GM23248 (cell line): ENCODE measurements at regions not wholly inside any gene's neighbourhood (a gene's known extent, or its start where the extent isn't known, plus 50 kb on each side); places are given as distances from the start of the nearest gene placed in this dataset.
A peak's percentile ranks its signal among the peaks of the same experiment; 100 is the strongest.

ENCODE experiments used
- DNase-seq: peaks from one replicate; pipeline ENCODE4 v3.0.0-alpha.2; 2015
- H2AFZ ChIP-seq: fragments of 200-600 bp; sonication (generic); 2 replicates; pipeline ENCODE4 v1.6.1; 2016; ENCODE audit warnings: antibody characterized with exemption
- H3F3A ChIP-seq: fragments of 200-600 bp; sonication (generic); 2 replicates; pipeline ENCODE4 v1.6.1; 2016; ENCODE audit warnings: mild to moderate bottlenecking, antibody characterized with exemption, mixed run types; ENCODE audit not compliant: insufficient read depth
- H3K27ac ChIP-seq: fragments of 200-600 bp; sonication (generic); 2 replicates; pipeline ENCODE4 v1.5.1; 2016; ENCODE audit warnings: mild to moderate bottlenecking
- H3K27me3 ChIP-seq: fragments of 200-600 bp; sonication (generic); replicated peaks from 2 replicates; pipeline ENCODE4 v1.6.1; 2016; ENCODE audit warnings: mild to moderate bottlenecking; ENCODE audit not compliant: insufficient read depth
- H3K36me3 ChIP-seq: fragments of 200-600 bp; sonication (generic); 2 replicates; pipeline ENCODE4 v1.6.1; 2016; ENCODE audit warnings: low read depth, mild to moderate bottlenecking
- H3K4me1 ChIP-seq: fragments of 200-600 bp; sonication (generic); 2 replicates; pipeline ENCODE4 v1.6.1; 2016; ENCODE audit warnings: mild to moderate bottlenecking; ENCODE audit not compliant: insufficient read depth
- H3K4me2 ChIP-seq: fragments of 200-600 bp; sonication (generic); one replicate; pipeline ENCODE4 v1.6.1; 2016; ENCODE audit warnings: mild to moderate bottlenecking; ENCODE audit not compliant: unreplicated experiment
- H3K4me3 ChIP-seq: fragments of 200-600 bp; sonication (generic); 2 replicates; pipeline ENCODE4 v1.5.1; 2016; ENCODE audit warnings: mild to moderate bottlenecking
- H3K79me2 ChIP-seq: fragments of 200-600 bp; sonication (generic); 2 replicates; pipeline ENCODE4 v1.6.1; 2016; ENCODE audit warnings: mild to moderate bottlenecking; ENCODE audit not compliant: insufficient read depth
- H3K9ac ChIP-seq: fragments of 200-600 bp; sonication (generic); 2 replicates; pipeline ENCODE4 v1.6.1; 2016; ENCODE audit warnings: mild to moderate bottlenecking
- H3K9me2 ChIP-seq: fragments of 200-600 bp; sonication (generic); 2 replicates; pipeline ENCODE4 v1.6.1; 2016; ENCODE audit warnings: mixed run types, mild to moderate bottlenecking, moderate library complexity; ENCODE audit not compliant: insufficient read depth
- H3K9me3 ChIP-seq: fragments of 200-600 bp; sonication (generic); one replicate; pipeline ENCODE4 v1.6.1; 2017; ENCODE audit warnings: low read depth
- H4K20me1 ChIP-seq: fragments of 200-600 bp; sonication (generic); 2 replicates; pipeline ENCODE4 v1.6.0; 2016; ENCODE audit not compliant: insufficient read depth
- EZH2 ChIP-seq: fragments of 200-600 bp; sonication (generic); IDR thresholded peaks from 2 replicates; pipeline ENCODE4 v1.6.1; 2018; ENCODE audit warnings: antibody characterized with exemption, mild to moderate bottlenecking; ENCODE audit not compliant: insufficient read depth, poor library complexity, severe bottlenecking
- EZH2phosphoT487 ChIP-seq: fragments of 200-600 bp; sonication (generic); IDR thresholded peaks from 2 replicates; pipeline ENCODE4 v1.6.1; 2018; ENCODE audit warnings: antibody characterized with exemption, moderate library complexity, mild to moderate bottlenecking, low read depth; ENCODE audit not compliant: insufficient read depth
- WGBS, 2 experiments: methylation state at CpG; one replicate each; pipeline ENCODE4 v1.1.6; 2015 to 2017; ENCODE audit warnings: low lambda C conversion rate in 2 of 2, low coverage in 1 of 2; ENCODE audit errors: missing lambda C conversion rate in 2 of 2; 5-methylcytosine and 5-hydroxymethylcytosine counted together
- in situ Hi-C: fragments of 300-500 bp; cut with MboI; formaldehyde crosslinking; loops from 2 replicates; pipeline ENCODE4 v1.15.0; 2020

DNA sequence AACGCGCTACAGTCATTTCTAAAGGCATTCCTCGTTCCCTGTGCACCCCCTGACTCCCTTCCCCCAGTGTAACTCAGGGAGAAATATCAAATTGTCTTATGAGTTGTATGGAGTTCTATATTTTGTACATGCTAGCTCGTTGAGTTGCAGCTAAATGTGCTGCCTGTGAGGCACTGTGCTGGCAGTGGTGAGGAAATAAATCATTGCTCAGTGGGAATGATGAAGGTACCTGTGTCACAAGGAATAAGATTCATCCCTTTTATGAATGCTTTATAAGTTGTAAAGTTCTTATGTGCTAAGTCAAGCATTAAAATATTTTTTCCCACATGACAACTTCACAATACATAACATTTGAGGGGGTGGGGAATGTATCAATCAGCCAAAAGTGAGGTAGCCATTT, 939.6 kb upstream of the CRIM1 start:
- no peak for DNase-seq
- H3K36me3 ChIP-seq = no peaks in the 10 kb centered on the region
- no peak overlapping the region for H3K9ac ChIP-seq
- H3K79me2 ChIP-seq = no peaks in the 10 kb centered on the region
- no peak overlapping the region for H3K4me2 ChIP-seq
- H3F3A ChIP-seq = no peaks in the 10 kb centered on the region
- H3K4me1 ChIP-seq = no peaks in the 10 kb centered on the region
- 28 to 32% methylated on average over 4 of the region's 4 CpGs for WGBS, 2 experiments
- no peak overlapping the region for H3K27ac ChIP-seq
- H3K4me3 ChIP-seq = no peak overlapping the region
- H3K27me3 ChIP-seq = no peaks in the 10 kb centered on the region
- no peaks in the 10 kb centered on the region for H4K20me1 ChIP-seq
- TF ChIP-seq EZH2 (no peak), EZH2phosphoT487 (no peak)
- H2AFZ ChIP-seq = no peak overlapping the region
- no peaks in the 10 kb centered on the region for H3K9me3 ChIP-seq
- in situ Hi-C loops = loop anchor here (25.0 kb wide), 2 partner anchors 1329 to 1729 kb away; no protein-coding TSS in a partner anchor
- no peaks in the 10 kb centered on the region for H3K9me2 ChIP-seq

- Histone ChIP-seq H3K9me2 (no peaks in the 10 kb centered on the region), H3K9me3 (no peaks in the 10 kb centered on the region), H3K4me1 (no peaks in the 10 kb centered on the region), H3K79me2 (no peaks in the 10 kb centered on the region), H2AFZ (no peak overlapping the region), H3F3A (no peaks in the 10 kb centered on the region), H3K4me2 (no peak overlapping the region), H3K9ac (no peak overlapping the region), H3K27me3 (no peaks in the 10 kb centered on the region), H3K4me3 (no peak overlapping the region), H3K36me3 (no peaks in the 10 kb centered on the region), H4K20me1 (no peaks in the 10 kb centered on the region), H3K27ac (no peak overlapping the region)
- TF ChIP-seq EZH2 = no peak
- WGBS, 2 experiments = 5 to 7% methylated on average over 1 of the region's 1 CpG
- in situ Hi-C loops = loop anchor here (25.0 kb wide), 2 partner anchors 1328 to 1728 kb away; no protein-coding TSS in a partner anchor
- DNase-seq = no peak
Observed at GRCh38 chr2:35415282-35415681, 940.3 kb upstream of the CRIM1 start.

DNA sequence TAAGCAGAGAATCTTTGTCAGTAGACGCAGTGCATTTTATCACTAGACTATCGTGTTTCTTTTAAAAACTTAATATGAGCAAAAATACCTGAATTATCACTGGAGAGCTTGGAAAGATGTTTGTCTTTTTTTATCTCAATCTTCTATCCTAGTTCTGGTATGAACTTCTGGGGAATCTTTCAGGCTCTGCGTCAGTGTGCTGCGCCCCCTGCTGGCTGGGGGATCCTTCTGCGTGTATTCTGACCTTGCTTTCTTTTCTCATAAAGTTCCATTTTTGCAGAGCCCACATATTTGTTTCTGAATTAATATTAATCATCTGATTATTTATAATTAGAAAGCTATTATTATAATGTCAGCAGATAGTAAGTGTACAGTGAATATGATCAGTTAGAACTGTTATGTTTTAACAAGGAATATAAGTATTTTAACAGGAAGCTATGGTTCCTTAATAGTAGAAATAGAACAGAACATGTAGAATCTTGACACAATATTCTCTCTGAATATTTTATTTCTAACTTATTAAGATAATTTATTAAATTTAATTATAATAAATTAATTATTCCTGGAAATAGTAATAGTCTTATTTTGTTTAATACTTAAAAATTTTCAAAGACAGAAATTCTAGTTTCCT, 945.0 kb upstream of the CRIM1 start:
- H3K79me2 ChIP-seq = no peaks in the 10 kb centered on the region
- no peaks in the 10 kb centered on the region for H3K9me3 ChIP-seq
- 28 to 34% methylated on average over 5 of the region's 5 CpGs for WGBS, 2 experiments
- no peaks in the 10 kb centered on the region for H3K4me1 ChIP-seq
- no peak overlapping the region for H2AFZ ChIP-seq
- H3K27me3 ChIP-seq = no peaks in the 10 kb centered on the region
- H3K4me2 ChIP-seq = no peak overlapping the region
- no peaks in the 10 kb centered on the region for H3F3A ChIP-seq
- no peaks in the 10 kb centered on the region for H3K36me3 ChIP-seq
- TF ChIP-seq EZH2phosphoT487 (no peak), EZH2 (no peak)
- no peak overlapping the region for H3K4me3 ChIP-seq
- no peak overlapping the region for H3K27ac ChIP-seq
- DNase-seq = peak; percentile 63
- no peak overlapping the region for H3K9ac ChIP-seq
- H4K20me1 ChIP-seq = no peaks in the 10 kb centered on the region
- no peaks in the 10 kb centered on the region for H3K9me2 ChIP-seq
- in situ Hi-C loops = loop anchor here (25.0 kb wide), 2 partner anchors 1323 to 1723 kb away; no protein-coding TSS in a partner anchor

DNA sequence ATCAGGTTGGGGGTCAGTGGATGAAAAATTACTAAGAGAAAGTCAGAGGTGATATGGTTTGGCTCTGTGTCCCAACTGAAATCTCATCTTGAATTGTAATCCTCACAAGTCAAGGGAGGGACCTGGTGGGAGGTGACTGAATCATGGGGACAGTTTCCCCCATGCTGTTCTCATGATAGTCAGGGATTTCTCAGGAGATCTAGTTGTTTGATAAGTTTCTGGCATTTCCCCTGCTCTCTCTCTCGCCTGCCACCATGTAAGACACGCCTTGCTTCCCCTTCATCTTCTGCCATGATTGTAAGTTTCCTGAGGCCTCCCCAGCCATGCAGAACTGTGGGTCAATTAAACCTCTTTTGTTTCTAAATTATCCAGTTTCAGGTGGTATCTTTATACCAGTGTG, 945.8 kb upstream of the CRIM1 start:
- Histone ChIP-seq H3F3A (no peaks in the 10 kb centered on the region), H4K20me1 (no peaks in the 10 kb centered on the region), H3K9me2 (no peaks in the 10 kb centered on the region), H3K9me3 (no peaks in the 10 kb centered on the region), H3K27ac (no peak overlapping the region), H3K4me2 (no peak overlapping the region), H3K27me3 (no peaks in the 10 kb centered on the region), H3K79me2 (no peaks in the 10 kb centered on the region), H3K4me3 (no peak overlapping the region), H2AFZ (no peak overlapping the region), H3K36me3 (no peaks in the 10 kb centered on the region), H3K9ac (no peak overlapping the region), H3K4me1 (no peaks in the 10 kb centered on the region)
- TF ChIP-seq EZH2 = no peak
- no peak for TF ChIP-seq EZH2phosphoT487
- in situ Hi-C loops = loop anchor here (25.0 kb wide), 2 partner anchors 1322 to 1722 kb away; no protein-coding TSS in a partner anchor
- 3 to 5% methylated on average over 2 of the region's 2 CpGs for WGBS, 2 experiments
- no peak for DNase-seq
